SU-DHL-6 (cell line): ENCODE measurements at regions not wholly inside any gene's neighbourhood (a gene's known extent, or its start where the extent isn't known, plus 50 kb on each side); places are given as distances from the start of the nearest gene placed in this dataset.

ENCODE experiments used
- H2AFZ ChIP-seq: fragments of 200-600 bp; sonication (generic); 2 replicates; pipeline ENCODE4 v1.6.1; 2014; ENCODE audit warnings: low read depth, mild to moderate bottlenecking, moderate library complexity, mixed read lengths, antibody characterized with exemption, low read length; ENCODE audit not compliant: severe bottlenecking
- H3F3A ChIP-seq: fragments of 200-600 bp; shearing (Covaris generic); 2 replicates; pipeline ENCODE4 v1.6.0; 2016; ENCODE audit warnings: antibody characterized with exemption, mild to moderate bottlenecking; ENCODE audit not compliant: insufficient read depth
- H3K27ac ChIP-seq: fragments of 200-600 bp; sonication (generic); 2 replicates; pipeline ENCODE4 v1.5.1; 2016; ENCODE audit warnings: low read depth, mild to moderate bottlenecking, low read length, moderate library complexity, mixed read lengths
- H3K27me3 ChIP-seq: fragments of 200-600 bp; sonication (generic), shearing (Covaris generic); 2 replicates; pipeline ENCODE4 v1.6.0; 2014; ENCODE audit warnings: mild to moderate bottlenecking, low read length
- H3K36me3 ChIP-seq: fragments of 200-600 bp; sonication (generic); 2 replicates; pipeline ENCODE4 v1.6.1; 2014; ENCODE audit warnings: mild to moderate bottlenecking, low read length, mixed read lengths
- H3K4me2 ChIP-seq: fragments of 300-600, 200-600 bp; shearing (Covaris generic), sonication (generic); 2 replicates; pipeline ENCODE4 v1.6.0; 2014; ENCODE audit warnings: low read length, low read depth, mild to moderate bottlenecking; ENCODE audit not compliant: poor library complexity, severe bottlenecking
- H3K4me3 ChIP-seq: fragments of 200-600 bp; sonication (generic); 2 replicates; pipeline ENCODE4 v1.5.1; 2014; ENCODE audit warnings: antibody characterized with exemption, low read length, mild to moderate bottlenecking, mixed read lengths; ENCODE audit not compliant: insufficient read depth, poor library complexity, severe bottlenecking
- H3K79me2 ChIP-seq: fragments of 200-600 bp; sonication (generic); 2 replicates; pipeline ENCODE4 v1.6.1; 2014; ENCODE audit warnings: mild to moderate bottlenecking, low read length, moderate library complexity; ENCODE audit not compliant: insufficient read depth
- H3K9ac ChIP-seq: fragments of 200-600 bp; sonication (generic); 2 replicates; pipeline ENCODE4 v1.7.0; 2014; ENCODE audit warnings: mild to moderate bottlenecking, low read length
- H3K9me2 ChIP-seq: fragments of 200-600 bp; sonication (generic); replicated peaks from 2 replicates; pipeline ENCODE4 v1.6.1; 2014; ENCODE audit warnings: low read length; ENCODE audit not compliant: insufficient read depth
- H3K9me3 ChIP-seq: fragments of 200-600 bp; sonication (generic); 2 replicates; pipeline ENCODE4 v1.6.1; 2014; ENCODE audit warnings: low read length, mixed read lengths; ENCODE audit not compliant: insufficient read depth
- H4K20me1 ChIP-seq: fragments of 200-600 bp; sonication (generic); 2 replicates; pipeline ENCODE4 v1.6.1; 2014; ENCODE audit warnings: low read depth, mild to moderate bottlenecking, antibody characterized with exemption, low read length, moderate library complexity, mixed read lengths
- CTCF ChIP-seq: fragments of 200-600 bp; sonication (generic); IDR thresholded peaks from one replicate; pipeline ENCODE4 v1.5.1; 2017; ENCODE audit warnings: antibody characterized with exemption, mild to moderate bottlenecking, low read length, moderate library complexity; ENCODE audit not compliant: insufficient read depth, poor library complexity, severe bottlenecking
- EZH2phosphoT487 ChIP-seq: fragments of 200-600 bp; sonication (generic), shearing (Covaris generic); conservative IDR thresholded peaks from 2 replicates; pipeline ENCODE4 v1.6.1; 2018; ENCODE audit warnings: mild to moderate bottlenecking, antibody characterized with exemption, low read length, moderate library complexity, mixed read lengths

GRCh38 chr7:131931370-131931769 is 374.9 kb upstream of the PODXL start:
- H3K79me2 ChIP-seq, result no peaks in the 10 kb centered on the region
- H3K27me3 ChIP-seq, result no peaks in the 10 kb centered on the region
- no peak overlapping the region for H3K4me3 ChIP-seq
- no peak overlapping the region for H2AFZ ChIP-seq
- no peak overlapping the region for H3K27ac ChIP-seq
- H3K36me3 ChIP-seq, result no peaks in the 10 kb centered on the region
- no peak overlapping the region for H3K4me2 ChIP-seq
- H3K9me3 ChIP-seq, result no peaks in the 10 kb centered on the region
- H3K9me2 ChIP-seq, result no peaks in the 10 kb centered on the region
- TF ChIP-seq CTCF (no peak), EZH2phosphoT487 (no peak)
- no peak overlapping the region for H3K9ac ChIP-seq
- no peaks in the 10 kb centered on the region for H3F3A ChIP-seq
- no peaks in the 10 kb centered on the region for H4K20me1 ChIP-seq

DNA sequence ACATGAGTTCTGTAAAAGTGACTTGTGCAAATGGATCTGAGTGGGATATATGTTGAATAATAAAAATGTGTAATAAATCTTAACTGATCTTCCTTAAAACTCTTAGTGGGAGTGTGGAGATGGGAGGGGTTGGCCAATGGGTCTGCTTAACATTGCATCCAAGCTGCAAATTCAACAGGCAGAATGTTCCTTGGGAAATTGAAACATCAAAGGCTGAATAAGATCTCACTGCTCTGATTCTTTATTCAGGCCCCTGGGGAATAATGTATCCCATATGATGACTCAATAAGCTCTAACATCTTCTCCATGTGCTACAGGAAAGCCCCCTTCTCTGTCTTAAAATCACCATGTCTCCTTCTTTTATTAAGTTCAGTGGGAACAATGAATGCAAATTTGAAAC is 373.2 kb upstream of the PODXL start:
- no peak overlapping the region for H3K4me3 ChIP-seq
- no peaks in the 10 kb centered on the region for H4K20me1 ChIP-seq
- H3K9ac ChIP-seq, result no peak overlapping the region
- no peaks in the 10 kb centered on the region for H3K36me3 ChIP-seq
- H2AFZ ChIP-seq, result no peak overlapping the region
- H3K4me2 ChIP-seq, result no peak overlapping the region
- H3K27ac ChIP-seq, result no peak overlapping the region
- no peaks in the 10 kb centered on the region for H3F3A ChIP-seq
- H3K79me2 ChIP-seq, result no peaks in the 10 kb centered on the region
- no peaks in the 10 kb centered on the region for H3K9me2 ChIP-seq
- TF ChIP-seq EZH2phosphoT487 (no peak), CTCF (no peak)
- H3K27me3 ChIP-seq, result no peaks in the 10 kb centered on the region
- no peaks in the 10 kb centered on the region for H3K9me3 ChIP-seq

- H3K9me3 ChIP-seq, result no peaks in the 10 kb centered on the region
- no peak overlapping the region for H3K4me3 ChIP-seq
- H3K4me2 ChIP-seq, result no peak overlapping the region
- no peak overlapping the region for H3K27ac ChIP-seq
- H4K20me1 ChIP-seq, result no peaks in the 10 kb centered on the region
- H3K9ac ChIP-seq, result no peak overlapping the region
- no peaks in the 10 kb centered on the region for H3F3A ChIP-seq
- no peaks in the 10 kb centered on the region for H3K9me2 ChIP-seq
- no peaks in the 10 kb centered on the region for H3K79me2 ChIP-seq
- no peak overlapping the region for H2AFZ ChIP-seq
- TF ChIP-seq CTCF, result no peak
- TF ChIP-seq EZH2phosphoT487, result no peak
- no peaks in the 10 kb centered on the region for H3K27me3 ChIP-seq
- no peaks in the 10 kb centered on the region for H3K36me3 ChIP-seq
Observed at GRCh38 chr7:131927770-131928423, 371.5 kb upstream of the PODXL start.
